PC-9 (cell line): ENCODE measurements at regions not wholly inside any gene's neighbourhood (a gene's known extent, or its start where the extent isn't known, plus 50 kb on each side); places are given as distances from the start of the nearest gene placed in this dataset.

ENCODE experiments used
- BruUV-seq: library from RNA; stranded (reverse); fragments of 400-500 nt; replicated peaks from 2 replicates; lab custom pipeline; 2021; lab: Mats Ljungman, UMichigan
- CTCF ChIA-PET: fragments of 300-600 bp; sonication (Branson Sonifier 250); formaldehyde crosslinking; loops from one replicate; lab custom pipeline; 2022; ENCODE audit warnings: antibody characterized with exemption; lab: Charles Lee
- POLR2A ChIA-PET: fragments of 300-600 bp; sonication (Branson Sonifier 250); formaldehyde crosslinking; loops from one replicate; lab custom pipeline; 2022; ENCODE audit warnings: antibody characterized with exemption; ENCODE audit not compliant: unreplicated experiment; lab: Charles Lee
- DNase-seq, 2 experiments: peaks; one replicate each; pipeline versions ENCODE4 v3.0.0 to v3.0.0-alpha.2; 2015 to 2022; ENCODE audit warnings: mixed read lengths in 1 of 2
- H2AFZ ChIP-seq: fragments of 200-600 bp; sonication (generic); 2 replicates; pipeline ENCODE4 v1.8.1; 2017; ENCODE audit warnings: antibody characterized with exemption
- H3F3A ChIP-seq: fragments of 200-600 bp; sonication (generic); 2 replicates; pipeline ENCODE4 v1.8.1; 2017; ENCODE audit warnings: antibody characterized with exemption, mild to moderate bottlenecking, low read depth; ENCODE audit not compliant: insufficient read depth
- H3K27ac ChIP-seq: fragments of 200-600 bp; sonication (generic); 2 replicates; pipeline ENCODE4 v1.6.1; 2016; ENCODE audit warnings: mixed run types
- H3K27me3 ChIP-seq: fragments of 200-600 bp; sonication (generic); 2 replicates; pipeline ENCODE4 v1.6.1; 2016; ENCODE audit warnings: low read depth, mixed run types; ENCODE audit not compliant: insufficient read depth
- H3K36me3 ChIP-seq: fragments of 200-600 bp; sonication (generic); 2 replicates; pipeline ENCODE4 v1.6.1; 2016; ENCODE audit warnings: low read depth, mixed run types
- H3K4me1 ChIP-seq: fragments of 200-600 bp; sonication (generic); replicated peaks from 2 replicates; pipeline ENCODE4 v1.6.1; 2016; ENCODE audit warnings: mixed run types; ENCODE audit not compliant: insufficient read depth
- H3K4me2 ChIP-seq: fragments of 200-600 bp; sonication (generic); 2 replicates; pipeline ENCODE4 v1.6.1; 2017; ENCODE audit warnings: mixed run types
- H3K4me3 ChIP-seq: fragments of 200-600 bp; sonication (generic); 2 replicates; pipeline ENCODE4 v1.6.1; 2016; ENCODE audit warnings: mixed run types
- H3K79me2 ChIP-seq: fragments of 200-600 bp; sonication (generic); 2 replicates; pipeline ENCODE4 v1.6.1; 2017; ENCODE audit warnings: low read depth, mixed run types
- H3K9me2 ChIP-seq: fragments of 200-600 bp; sonication (generic); 2 replicates; pipeline ENCODE4 v1.8.1; 2017; ENCODE audit warnings: mild to moderate bottlenecking; ENCODE audit not compliant: insufficient read depth
- H3K9me3 ChIP-seq: fragments of 200-600 bp; sonication (generic); 2 replicates; pipeline ENCODE4 v1.8.1; 2016; ENCODE audit warnings: low read depth; ENCODE audit not compliant: insufficient read depth
- H4K20me1 ChIP-seq: fragments of 200-600 bp; sonication (generic); 2 replicates; pipeline ENCODE4 v1.8.1; 2017; ENCODE audit not compliant: insufficient read depth
- CTCF ChIP-seq: fragments of 200-600 bp; sonication (generic); conservative IDR thresholded peaks from 2 replicates; pipeline ENCODE4 v1.6.1; 2017; ENCODE audit warnings: mixed run types, antibody characterized with exemption, mild to moderate bottlenecking, moderate library complexity
- EZH2 ChIP-seq: fragments of 200-600 bp; sonication (generic); IDR thresholded peaks from 2 replicates; pipeline ENCODE4 v1.8.0; 2017; ENCODE audit warnings: antibody characterized with exemption, low read depth
- intact Hi-C: fragments of 100-400 bp; cut with micrococcal nuclease; formaldehyde crosslinking; loops from one replicate; pipeline ENCODE4 v1.10.0; 2022; ENCODE audit not compliant: unreplicated experiment

GRCh38 chr5:39678534-39678933 is 253.8 kb upstream of the DAB2 start:
- BruUV-seq: no TSS peak
- TF ChIP-seq CTCF: no peak
- no peak for TF ChIP-seq EZH2
- Histone ChIP-seq H3K27ac (peak overlapping the region; percentile 44), H3K9me3 (no peaks in the 10 kb centered on the region; the same call in 1 of the 2 replicates), H3K9me2 (no peaks in the 10 kb centered on the region), H3F3A (peaks cover 14% of the 10 kb centered on the region), H4K20me1 (no peaks in the 10 kb centered on the region), H3K27me3 (no peaks in the 10 kb centered on the region), H3K36me3 (no peaks in the 10 kb centered on the region), H3K4me2 (peak overlapping the region; percentile 52), H3K4me3 (no peak overlapping the region), H2AFZ (peak overlapping the region; percentile 41), H3K79me2 (no peaks in the 10 kb centered on the region), H3K4me1 (peaks cover 19% of the 10 kb centered on the region)
- ChIA-PET CTCF (interaction anchor here (0.7 kb wide), 2 partner anchors 15 to 200 kb away, joined by 3 to 4 read pairs; no protein-coding TSS in a partner anchor), POLR2A (no interaction called here)
- peak in 1 of 2 experiments; percentile 32 for DNase-seq
- intact Hi-C loops: loop anchor here (2.0 kb wide), 1 partner anchor 54 kb away; no protein-coding TSS in a partner anchor

- Histone ChIP-seq H3K27me3 (no peaks in the 10 kb centered on the region), H3F3A (peaks cover 14% of the 10 kb centered on the region), H3K79me2 (no peaks in the 10 kb centered on the region), H3K4me3 (no peak overlapping the region), H3K9me2 (no peaks in the 10 kb centered on the region), H3K4me1 (peaks cover 19% of the 10 kb centered on the region), H3K9me3 (no peaks in the 10 kb centered on the region; the same call in 1 of the 2 replicates), H2AFZ (peak overlapping the region; percentile 53; the same call in 1 of the 2 replicates), H3K36me3 (no peaks in the 10 kb centered on the region), H3K4me2 (no peak overlapping the region), H4K20me1 (no peaks in the 10 kb centered on the region), H3K27ac (no peak overlapping the region)
- no TSS peak for BruUV-seq
- intact Hi-C loops: no loop called here
- ChIA-PET POLR2A (no interaction called here), CTCF (no interaction called here)
- TF ChIP-seq CTCF: no peak
- TF ChIP-seq EZH2: no peak
- no peak for DNase-seq
Measured at GRCh38 chr5:39675676-39676075, 250.9 kb upstream of the DAB2 start.

- H3K4me1 ChIP-seq: peaks cover 17% of the 10 kb centered on the region
- CTCF ChIA-PET: no interaction called here
- no peak overlapping the region for H3K4me2 ChIP-seq
- H3K9me3 ChIP-seq: no peaks in the 10 kb centered on the region; the same call in 1 of the 2 replicates
- 0 out of 2 replicates have a peak overlapping the region, but pooled peaks have one; percentile 25 for H2AFZ ChIP-seq
- TF ChIP-seq CTCF: no peak
- H3K27me3 ChIP-seq: no peaks in the 10 kb centered on the region
- H3K4me3 ChIP-seq: no peak overlapping the region
- no peak overlapping the region for H3K27ac ChIP-seq
- H3F3A ChIP-seq: peaks cover 14% of the 10 kb centered on the region
- BruUV-seq: no TSS peak
- no peak for DNase-seq
- no peaks in the 10 kb centered on the region for H3K9me2 ChIP-seq
- H3K79me2 ChIP-seq: no peaks in the 10 kb centered on the region
- no peaks in the 10 kb centered on the region for H4K20me1 ChIP-seq
- H3K36me3 ChIP-seq: no peaks in the 10 kb centered on the region
- POLR2A ChIA-PET: interaction anchor here (0.6 kb wide), 1 partner anchor 131 kb away, joined by 4 read pairs; no protein-coding TSS in a partner anchor
- intact Hi-C loops: no loop called here
Measured at GRCh38 chr5:39674209-39675082, 249.7 kb upstream of the DAB2 start.
